Lung (tissue), 11 donors: ENCODE measurements at regions not wholly inside any gene's neighbourhood (a gene's known extent, or its start where the extent isn't known, plus 50 kb on each side); places are given as distances from the start of the nearest gene placed in this dataset.

Source experiments
- ATAC-seq: fragments of 200-7000 bp; cut with Tn5 transposase; one replicate; pipeline ENCODE4 v1.9.1; 2020; ENCODE audit warnings: moderate number of reproducible peaks; ENCODE audit not compliant: insufficient read depth, low FRiP score
- DNase-seq, 3 donors: peaks; one replicate each; pipeline ENCODE4 v3.0.0-alpha.2; 2013 to 2017
- H3K27ac ChIP-seq, 2 donors: one replicate each; pipeline ENCODE4 v1.5.1; 2013; ENCODE audit warnings: mild to moderate bottlenecking in 2 of 2, moderate library complexity in 2 of 2, control low read depth in 1 of 2, inconsistent platforms in 1 of 2, low read depth in 1 of 2, low read length in 1 of 2
- H3K27me3 ChIP-seq, 3 donors: one replicate each; pipeline ENCODE4 v1.5.1; 2013; ENCODE audit warnings: low read length in 2 of 3; ENCODE audit not compliant: control insufficient read depth in 3 of 3, insufficient read depth in 3 of 3
- H3K36me3 ChIP-seq, 4 donors: one replicate each; pipeline ENCODE4 v1.5.1; 2013; ENCODE audit warnings: low read length in 4 of 4, mild to moderate bottlenecking in 1 of 4, moderate library complexity in 1 of 4; ENCODE audit not compliant: control insufficient read depth in 4 of 4, insufficient read depth in 4 of 4
- H3K4me1 ChIP-seq, 5 donors: one replicate each; pipeline ENCODE4 v1.5.1; 2013; ENCODE audit warnings: low read length in 5 of 5, mild to moderate bottlenecking in 2 of 5, moderate library complexity in 1 of 5; ENCODE audit not compliant: control insufficient read depth in 5 of 5, insufficient read depth in 5 of 5
- H3K4me3 ChIP-seq: one replicate; pipeline ENCODE4 v1.5.1; 2013; ENCODE audit warnings: mild to moderate bottlenecking, control low read depth, moderate library complexity
- H3K9ac ChIP-seq, 2 donors: one replicate each; pipeline ENCODE4 v1.5.1; 2013; ENCODE audit warnings: low read length in 2 of 2, control low read depth in 1 of 2; ENCODE audit not compliant: insufficient read depth in 1 of 2
- H3K9me3 ChIP-seq, 4 donors: one replicate each; pipeline ENCODE4 v1.5.1; 2013; ENCODE audit warnings: low read length in 3 of 4, mild to moderate bottlenecking in 1 of 4, moderate library complexity in 1 of 4; ENCODE audit not compliant: control insufficient read depth in 4 of 4, insufficient read depth in 3 of 4
- CTCF ChIP-seq: IDR thresholded peaks from 2 replicates; pipeline ENCODE4 v1.5.1; 2012; ENCODE audit warnings: mild to moderate bottlenecking; ENCODE audit errors: control extremely low read depth, extremely low read depth
- WGBS, 2 donors: extraction: QIAGEN DNeasy Blood & Tissue Kit; methylation state at CpG; one replicate each; pipeline ENCODE4 v1.1.7; 2013; 5-methylcytosine and 5-hydroxymethylcytosine counted together
- donor health status: control.
- donor health status: control.
- donor health status: Bipolar disorder and iron deficiency.
- donor health status: healthy.
- donor health status: DM: yes; HTN: yes; CAD: no.

DNA sequence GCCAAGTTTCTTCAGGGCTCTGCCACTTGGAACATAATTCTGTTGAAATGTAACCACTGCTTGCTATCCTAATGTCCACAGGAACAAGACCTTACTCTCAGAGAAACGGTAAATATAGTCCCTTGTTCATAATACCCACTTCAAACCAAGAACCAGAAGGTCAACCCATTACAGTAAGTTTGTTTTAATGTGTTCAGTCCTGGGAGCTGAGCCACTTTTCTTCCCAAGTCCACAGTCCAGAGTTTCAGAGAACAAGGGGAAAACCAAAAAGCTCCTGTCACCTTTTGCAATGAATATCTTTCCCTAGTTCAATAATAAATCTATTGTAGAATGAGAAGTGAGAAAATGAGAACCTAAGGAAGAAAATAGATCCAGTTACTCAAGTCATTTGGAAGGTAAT, 431.9 kb upstream of the MANEA start:
- Histone ChIP-seq H3K27me3 (no peaks in the 10 kb centered on the region), H3K9ac (no peak overlapping the region), H3K4me3 (no peak overlapping the region), H3K36me3 (no peaks in the 10 kb centered on the region), H3K4me1 (no peaks in the 10 kb centered on the region), H3K27ac (no peak overlapping the region), H3K9me3 (no peaks in the 10 kb centered on the region)
- 42 to 70% methylated on average over 1 of the region's 1 CpG for WGBS, 2 donors
- DNase-seq (no peak), ATAC-seq (no peak)
- no peak for TF ChIP-seq CTCF

GRCh38 chr6:95159557-95159956, 417.8 kb upstream of the MANEA start:
- no peaks in the 10 kb centered on the region for H3K27me3 ChIP-seq
- no peaks in the 10 kb centered on the region for H3K36me3 ChIP-seq
- no peaks in the 10 kb centered on the region for H3K9me3 ChIP-seq
- H3K9ac ChIP-seq, result no peak overlapping the region
- ATAC-seq (no peak), DNase-seq (no peak)
- no peak for TF ChIP-seq CTCF
- H3K4me3 ChIP-seq, result no peak overlapping the region
- no peaks in the 10 kb centered on the region for H3K4me1 ChIP-seq
- H3K27ac ChIP-seq, result no peak overlapping the region

DNA sequence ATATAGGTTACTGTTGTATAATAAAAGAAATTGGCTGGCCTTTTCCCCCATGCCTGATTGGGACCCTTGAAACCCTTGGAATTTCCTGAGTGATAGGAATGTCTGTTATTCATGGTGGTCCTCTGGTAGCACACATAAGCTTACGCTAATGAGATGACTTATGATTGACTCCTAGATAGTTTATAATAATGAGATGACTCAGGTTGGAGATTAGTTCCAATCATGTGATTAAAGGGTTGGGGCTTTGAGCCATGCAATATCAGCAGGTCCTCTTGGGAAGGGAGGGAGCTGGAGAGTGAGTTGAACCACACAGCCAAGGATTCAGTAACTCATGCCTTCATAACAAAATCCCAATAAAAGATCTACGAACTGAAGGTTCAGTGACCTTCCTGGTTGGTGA, 407.6 kb upstream of the MANEA start:
- no peak for TF ChIP-seq CTCF
- no peak overlapping the region for H3K27ac ChIP-seq
- H3K9me3 ChIP-seq, result no peaks in the 10 kb centered on the region
- H3K9ac ChIP-seq, result no peak overlapping the region
- H3K4me3 ChIP-seq, result no peak overlapping the region
- ATAC-seq, result no peak
- no peak for DNase-seq
- H3K27me3 ChIP-seq, result no peaks in the 10 kb centered on the region
- no peaks in the 10 kb centered on the region for H3K36me3 ChIP-seq
- no peaks in the 10 kb centered on the region for H3K4me1 ChIP-seq
- 73 to 74% methylated on average over 2 of the region's 2 CpGs for WGBS, 2 donors

GRCh38 chr6:95175927-95176675, 401.2 kb upstream of the MANEA start:
- H3K4me1 ChIP-seq, result no peaks in the 10 kb centered on the region
- H3K27me3 ChIP-seq, result no peaks in the 10 kb centered on the region
- no peaks in the 10 kb centered on the region for H3K9me3 ChIP-seq
- TF ChIP-seq CTCF, result no peak
- H3K36me3 ChIP-seq, result no peaks in the 10 kb centered on the region
- no peak overlapping the region for H3K9ac ChIP-seq
- DNase-seq (peak in 1 of 3 donors; percentile 18), ATAC-seq (no peak)
- H3K27ac ChIP-seq, result no peak overlapping the region
- H3K4me3 ChIP-seq, result no peak overlapping the region
- WGBS, 2 donors, result 61 to 62% methylated on average over 4 of the region's 4 CpGs
